ACC112 (cell line): ENCODE measurements at regions not wholly inside any gene's neighbourhood (a gene's known extent, or its start where the extent isn't known, plus 50 kb on each side); places are given as distances from the start of the nearest gene placed in this dataset.

Experiments used
- H2AFZ ChIP-seq: fragments of 200-600 bp; sonication (generic); one replicate; pipeline ENCODE4 v1.6.0; 2017; ENCODE audit warnings: antibody characterized with exemption, low read length; ENCODE audit not compliant: unreplicated experiment
- H3K27ac ChIP-seq: fragments of 200-600 bp; sonication (generic); 2 replicates; pipeline ENCODE4 v1.5.1; 2014; ENCODE audit warnings: low read depth, mild to moderate bottlenecking, antibody characterized with exemption, low read length, moderate library complexity
- H3K27me3 ChIP-seq: fragments of 200-600 bp; sonication (generic); 2 replicates; pipeline ENCODE4 v1.6.1; 2014; ENCODE audit warnings: mild to moderate bottlenecking, antibody characterized with exemption, low read length, moderate library complexity, mixed read lengths; ENCODE audit not compliant: insufficient read depth
- H3K36me3 ChIP-seq: fragments of 200-600 bp; sonication (generic); 2 replicates; pipeline ENCODE4 v1.6.1; 2016; ENCODE audit warnings: mild to moderate bottlenecking, antibody characterized with exemption, low read length, moderate library complexity, mixed read lengths; ENCODE audit not compliant: insufficient read depth
- H3K4me1 ChIP-seq: fragments of 200-600 bp; sonication (generic); one replicate; pipeline ENCODE4 v1.6.1; 2016; ENCODE audit warnings: low read length, mixed read lengths; ENCODE audit not compliant: insufficient read depth, unreplicated experiment, control insufficient read depth
- H3K4me3 ChIP-seq: fragments of 200-600 bp; sonication (generic); 2 replicates; pipeline ENCODE4 v1.5.1; 2014; ENCODE audit warnings: mild to moderate bottlenecking, low read depth, low read length
- H3K79me2 ChIP-seq: fragments of 200-600 bp; sonication (generic); one replicate; pipeline ENCODE4 v1.6.0; 2016; ENCODE audit warnings: low read length; ENCODE audit not compliant: control insufficient read depth, unreplicated experiment, insufficient read depth

- Histone ChIP-seq H2AFZ (no peak overlapping the region), H3K79me2 (no peaks in the 10 kb centered on the region), H3K4me3 (no peak overlapping the region), H3K27me3 (no peaks in the 10 kb centered on the region), H3K27ac (no peak overlapping the region), H3K36me3 (no peaks in the 10 kb centered on the region), H3K4me1 (no peaks in the 10 kb centered on the region)
These were observed 366.4 kb upstream of the FSIP2 start for GRCh38 chr2:185372188-185372587.

GRCh38 chr2:185373229-185373628 is 365.4 kb upstream of the FSIP2 start:
- Histone ChIP-seq H3K27me3 (no peaks in the 10 kb centered on the region), H3K4me3 (no peak overlapping the region), H3K4me1 (no peaks in the 10 kb centered on the region), H3K36me3 (no peaks in the 10 kb centered on the region), H2AFZ (no peak overlapping the region), H3K27ac (no peak overlapping the region), H3K79me2 (no peaks in the 10 kb centered on the region)

GRCh38 chr2:185374878-185375277 is 363.7 kb upstream of the FSIP2 start:
- no peak overlapping the region for H3K27ac ChIP-seq
- H2AFZ ChIP-seq, result no peak overlapping the region
- H3K36me3 ChIP-seq, result no peaks in the 10 kb centered on the region
- H3K27me3 ChIP-seq, result no peaks in the 10 kb centered on the region
- H3K79me2 ChIP-seq, result no peaks in the 10 kb centered on the region
- H3K4me1 ChIP-seq, result no peaks in the 10 kb centered on the region
- H3K4me3 ChIP-seq, result no peak overlapping the region

GRCh38 chr2:185375731-185376130 is 362.9 kb upstream of the FSIP2 start:
- Histone ChIP-seq H3K27ac (no peak overlapping the region), H3K4me1 (no peaks in the 10 kb centered on the region), H3K27me3 (no peaks in the 10 kb centered on the region), H2AFZ (no peak overlapping the region), H3K4me3 (no peak overlapping the region), H3K79me2 (no peaks in the 10 kb centered on the region), H3K36me3 (no peaks in the 10 kb centered on the region)

GRCh38 chr2:185381631-185382030 is 357.0 kb upstream of the FSIP2 start:
- Histone ChIP-seq H3K4me3 (no peak overlapping the region), H3K79me2 (no peaks in the 10 kb centered on the region), H3K27me3 (no peaks in the 10 kb centered on the region), H3K4me1 (no peaks in the 10 kb centered on the region), H3K36me3 (no peaks in the 10 kb centered on the region), H3K27ac (no peak overlapping the region), H2AFZ (no peak overlapping the region)

GRCh38 chr2:185384822-185385560 is 353.6 kb upstream of the FSIP2 start:
- H3K27ac ChIP-seq, result no peak overlapping the region
- H3K79me2 ChIP-seq, result no peaks in the 10 kb centered on the region
- no peaks in the 10 kb centered on the region for H3K27me3 ChIP-seq
- no peaks in the 10 kb centered on the region for H3K4me1 ChIP-seq
- no peak overlapping the region for H3K4me3 ChIP-seq
- no peak overlapping the region for H2AFZ ChIP-seq
- H3K36me3 ChIP-seq, result no peaks in the 10 kb centered on the region

GRCh38 chr2:185388226-185388625 is 350.4 kb upstream of the FSIP2 start:
- H3K27me3 ChIP-seq, result no peaks in the 10 kb centered on the region
- H2AFZ ChIP-seq, result no peak overlapping the region
- no peaks in the 10 kb centered on the region for H3K4me1 ChIP-seq

GRCh38 chr2:185391543-185391942 is 347.1 kb upstream of the FSIP2 start:
- Histone ChIP-seq H3K4me1 (no peaks in the 10 kb centered on the region), H3K4me3 (no peak overlapping the region), H3K79me2 (no peaks in the 10 kb centered on the region), H2AFZ (no peak overlapping the region), H3K36me3 (no peaks in the 10 kb centered on the region), H3K27ac (no peak overlapping the region), H3K27me3 (no peaks in the 10 kb centered on the region)

More at GRCh38 chr2:185388226-185388625, 350.4 kb upstream of the FSIP2 start:
- Histone ChIP-seq H3K36me3 (no peaks in the 10 kb centered on the region), H3K27ac (no peak overlapping the region), H3K4me3 (no peak overlapping the region), H3K79me2 (no peaks in the 10 kb centered on the region)

- no peaks in the 10 kb centered on the region for H3K4me1 ChIP-seq
- H3K79me2 ChIP-seq, result no peaks in the 10 kb centered on the region
- no peak overlapping the region for H3K27ac ChIP-seq
- no peaks in the 10 kb centered on the region for H3K36me3 ChIP-seq
- no peaks in the 10 kb centered on the region for H3K27me3 ChIP-seq
- H2AFZ ChIP-seq, result no peak overlapping the region
- no peak overlapping the region for H3K4me3 ChIP-seq
These were observed 345.5 kb upstream of the FSIP2 start for GRCh38 chr2:185393091-185393490.

- H2AFZ ChIP-seq, result no peak overlapping the region
- no peak overlapping the region for H3K4me3 ChIP-seq
- H3K79me2 ChIP-seq, result no peaks in the 10 kb centered on the region
- H3K27ac ChIP-seq, result no peak overlapping the region
- H3K27me3 ChIP-seq, result no peaks in the 10 kb centered on the region
- no peaks in the 10 kb centered on the region for H3K36me3 ChIP-seq
- no peaks in the 10 kb centered on the region for H3K4me1 ChIP-seq
These were observed 336.1 kb upstream of the FSIP2 start for GRCh38 chr2:185402474-185402873.

- H3K27ac ChIP-seq, result no peak overlapping the region
- H3K36me3 ChIP-seq, result no peaks in the 10 kb centered on the region
- no peaks in the 10 kb centered on the region for H3K79me2 ChIP-seq
- H3K4me3 ChIP-seq, result no peak overlapping the region
- H3K27me3 ChIP-seq, result no peaks in the 10 kb centered on the region
- no peak overlapping the region for H2AFZ ChIP-seq
- H3K4me1 ChIP-seq, result no peaks in the 10 kb centered on the region
These were observed 334.0 kb upstream of the FSIP2 start for GRCh38 chr2:185404578-185404977.
